GM12873 (cell line): ENCODE measurements at regions not wholly inside any gene's neighbourhood (a gene's known extent, or its start where the extent isn't known, plus 50 kb on each side); places are given as distances from the start of the nearest gene placed in this dataset.

ENCODE experiments used
- CTCF ChIP-seq: IDR thresholded peaks from 2 replicates; pipeline ENCODE4 v1.5.1; 2012; ENCODE audit warnings: low read depth, mild to moderate bottlenecking, moderate library complexity, low read length, control low read depth; ENCODE audit not compliant: insufficient read depth; ENCODE audit errors: missing control alignments

GRCh38 chr1:233435622-233436021 is 108.1 kb downstream of the MAP3K21 start:
- TF ChIP-seq CTCF, result no peak

- TF ChIP-seq CTCF, result no peak
Measured at GRCh38 chr1:233439721-233440120, 112.2 kb downstream of the MAP3K21 start.

GRCh38 chr1:233440951-233441401 is 113.5 kb downstream of the MAP3K21 start:
- peak; percentile 74 for TF ChIP-seq CTCF

- TF ChIP-seq CTCF, result no peak
Measured at GRCh38 chr1:233442026-233442780, 114.7 kb downstream of the MAP3K21 start.

- TF ChIP-seq CTCF, result no peak
Measured at GRCh38 chr1:233443040-233443760, 115.7 kb downstream of the MAP3K21 start.

GRCh38 chr1:233444484-233444883 is 117.0 kb downstream of the MAP3K21 start:
- no peak for TF ChIP-seq CTCF

GRCh38 chr1:233445737-233446136 is 118.2 kb downstream of the MAP3K21 start:
- TF ChIP-seq CTCF, result no peak
